ENCODE measurements at regions not wholly inside any gene's neighbourhood (a gene's known extent, or its start where the extent isn't known, plus 50 kb on each side); places are given as distances from the start of the nearest gene placed in this dataset.

DNA sequence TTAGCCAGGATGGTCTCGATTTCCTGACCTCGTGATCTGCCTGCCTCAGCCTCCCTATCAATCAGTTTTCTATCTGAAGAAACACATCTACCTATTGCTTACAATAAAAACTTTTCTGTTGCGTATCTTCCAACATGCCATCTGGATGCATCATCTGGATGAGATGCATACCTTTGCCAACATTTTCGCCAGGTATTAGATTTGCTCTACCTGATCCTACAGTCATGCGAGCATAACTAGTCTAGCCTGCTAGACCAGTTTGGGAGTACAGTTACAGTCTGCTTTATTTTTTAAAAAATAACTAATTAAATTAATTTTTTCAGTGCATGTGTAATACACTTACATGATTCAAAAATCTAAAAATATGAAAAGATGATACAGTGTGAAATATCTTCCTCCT, 334.0 kb upstream of the MEX3C start:
- H3K27ac ChIP-seq = no peak overlapping the region
- H3K4me1 ChIP-seq (replicated peaks) = no peaks in the 10 kb centered on the region
- H3K9me3 ChIP-seq = no peaks in the 10 kb centered on the region
- no peak for TF ChIP-seq POLR2A (IDR thresholded peaks at IDR 0.05)
- TF ChIP-seq POLR2AphosphoS5 (IDR thresholded peaks at IDR 0.05) = no peak
- TF ChIP-seq, protein P1, sequence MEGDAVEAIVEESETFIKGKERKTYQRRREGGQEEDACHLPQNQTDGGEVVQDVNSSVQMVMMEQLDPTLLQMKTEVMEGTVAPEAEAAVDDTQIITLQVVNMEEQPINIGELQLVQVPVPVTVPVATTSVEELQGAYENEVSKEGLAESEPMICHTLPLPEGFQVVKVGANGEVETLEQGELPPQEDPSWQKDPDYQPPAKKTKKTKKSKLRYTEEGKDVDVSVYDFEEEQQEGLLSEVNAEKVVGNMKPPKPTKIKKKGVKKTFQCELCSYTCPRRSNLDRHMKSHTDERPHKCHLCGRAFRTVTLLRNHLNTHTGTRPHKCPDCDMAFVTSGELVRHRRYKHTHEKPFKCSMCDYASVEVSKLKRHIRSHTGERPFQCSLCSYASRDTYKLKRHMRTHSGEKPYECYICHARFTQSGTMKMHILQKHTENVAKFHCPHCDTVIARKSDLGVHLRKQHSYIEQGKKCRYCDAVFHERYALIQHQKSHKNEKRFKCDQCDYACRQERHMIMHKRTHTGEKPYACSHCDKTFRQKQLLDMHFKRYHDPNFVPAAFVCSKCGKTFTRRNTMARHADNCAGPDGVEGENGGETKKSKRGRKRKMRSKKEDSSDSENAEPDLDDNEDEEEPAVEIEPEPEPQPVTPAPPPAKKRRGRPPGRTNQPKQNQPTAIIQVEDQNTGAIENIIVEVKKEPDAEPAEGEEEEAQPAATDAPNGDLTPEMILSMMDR (IDR thresholded peaks at IDR 0.05) = no peak
- WGBS = 72% methylated on average over 5 of the region's 5 CpGs
- H3K4me3 ChIP-seq = no peak overlapping the region
- H3K36me3 ChIP-seq = no peaks in the 10 kb centered on the region
- no peaks in the 10 kb centered on the region for H3K27me3 ChIP-seq (replicated peaks; ENCODE audit: insufficient read depth)
- no peak for DNase-seq (ENCODE audit: low spot score)
- intact Hi-C loops (cut with DNase I) = no loop called here

DNA sequence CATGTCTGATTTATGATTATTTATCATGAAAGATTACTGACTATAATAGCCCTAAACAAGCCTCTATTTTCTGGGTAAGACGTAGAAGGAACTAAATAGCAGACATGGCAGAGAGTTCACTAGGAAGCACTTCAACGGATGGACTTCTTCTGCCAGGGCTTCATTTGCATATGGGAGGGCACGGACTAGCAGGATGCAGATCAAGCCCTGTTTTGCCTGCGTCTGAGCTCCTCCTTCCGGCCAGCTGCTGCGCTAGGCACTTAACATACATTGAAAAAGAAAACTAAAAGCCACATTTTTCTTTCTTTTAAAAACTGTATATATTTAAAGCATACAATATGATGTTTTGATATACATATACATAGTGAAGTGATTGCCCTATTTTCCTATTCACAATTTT, 340.0 kb upstream of the MEX3C start:
- Histone ChIP-seq H3K9me3 (no peaks in the 10 kb centered on the region), H3K27ac (no peak overlapping the region), H3K4me3 (no peak overlapping the region), H3K4me1 (replicated peaks) (no peaks in the 10 kb centered on the region), H3K36me3 (no peaks in the 10 kb centered on the region), H3K27me3 (replicated peaks; ENCODE audit: insufficient read depth) (no peaks in the 10 kb centered on the region)
- 13% methylated on average over 6 of the region's 6 CpGs for WGBS
- DNase-seq (ENCODE audit: low spot score) = no peak
- TF ChIP-seq, protein P1 (IDR thresholded peaks at IDR 0.05) = no peak
- no peak for TF ChIP-seq POLR2AphosphoS5 (IDR thresholded peaks at IDR 0.05)
- intact Hi-C loops (cut with DNase I) = no loop called here

DNA sequence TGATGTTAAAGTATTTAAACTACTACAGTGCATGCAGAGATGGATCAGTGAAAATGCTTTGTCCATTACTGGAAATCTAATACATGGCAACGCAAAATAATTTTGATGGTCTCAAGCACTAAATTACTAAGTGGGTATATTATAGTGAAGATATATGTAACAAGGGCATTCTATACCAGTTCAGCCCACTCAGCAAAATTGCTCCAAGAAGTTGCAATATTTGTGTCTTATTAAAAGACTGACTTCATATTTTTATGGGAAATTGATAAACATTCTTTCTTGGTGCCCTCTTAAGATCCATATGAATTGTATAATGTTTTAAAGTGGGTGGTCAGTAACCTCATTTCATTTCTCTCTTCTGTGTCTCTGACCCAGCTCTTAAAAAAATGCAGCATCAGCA, 343.1 kb upstream of the MEX3C start:
- TF ChIP-seq POLR2AphosphoS5 (IDR thresholded peaks at IDR 0.05) (no peak), POLR2A (IDR thresholded peaks at IDR 0.05) (no peak)
- TF ChIP-seq, protein P1 (IDR thresholded peaks at IDR 0.05) = no peak
- Histone ChIP-seq H3K4me1 (replicated peaks) (no peaks in the 10 kb centered on the region), H3K27me3 (replicated peaks; ENCODE audit: insufficient read depth) (no peaks in the 10 kb centered on the region), H3K27ac (no peak overlapping the region), H3K9me3 (no peaks in the 10 kb centered on the region), H3K4me3 (no peak overlapping the region), H3K36me3 (no peaks in the 10 kb centered on the region)
- no peak for DNase-seq (ENCODE audit: low spot score)
- intact Hi-C loops (cut with DNase I) = no loop called here
- 95% methylated on average over 1 of the region's 1 CpG for WGBS

DNA sequence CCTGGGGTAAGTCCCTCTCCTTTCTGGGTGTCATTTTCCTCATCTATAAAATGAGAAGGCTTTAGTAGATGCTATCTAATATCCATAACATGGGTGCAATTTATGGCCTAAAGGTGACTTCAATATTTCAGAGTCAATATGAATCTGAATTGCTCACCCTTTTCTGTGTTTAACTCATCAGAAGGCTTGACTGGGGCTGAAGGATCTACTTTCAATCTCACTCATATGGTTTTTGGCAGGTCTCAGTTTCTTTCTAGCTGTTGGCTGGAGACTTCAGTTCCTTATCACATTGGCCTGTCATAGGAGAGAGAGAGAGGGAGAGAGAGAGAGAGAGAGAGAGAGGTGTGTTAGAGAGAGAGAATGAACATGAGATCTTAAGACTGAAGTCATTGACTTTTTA, 343.7 kb upstream of the MEX3C start:
- H3K4me3 ChIP-seq = no peak overlapping the region
- H3K9me3 ChIP-seq = no peaks in the 10 kb centered on the region
- intact Hi-C loops (cut with DNase I) = no loop called here
- TF ChIP-seq POLR2AphosphoS5 (IDR thresholded peaks at IDR 0.05) = no peak
- no peak for TF ChIP-seq POLR2A (IDR thresholded peaks at IDR 0.05)
- TF ChIP-seq, protein P1 (IDR thresholded peaks at IDR 0.05) = no peak
- H3K36me3 ChIP-seq = no peaks in the 10 kb centered on the region
- no peaks in the 10 kb centered on the region for H3K27me3 ChIP-seq (replicated peaks; ENCODE audit: insufficient read depth)
- H3K27ac ChIP-seq = no peak overlapping the region
- no peak for DNase-seq (ENCODE audit: low spot score)
- H3K4me1 ChIP-seq (replicated peaks) = no peaks in the 10 kb centered on the region

DNA sequence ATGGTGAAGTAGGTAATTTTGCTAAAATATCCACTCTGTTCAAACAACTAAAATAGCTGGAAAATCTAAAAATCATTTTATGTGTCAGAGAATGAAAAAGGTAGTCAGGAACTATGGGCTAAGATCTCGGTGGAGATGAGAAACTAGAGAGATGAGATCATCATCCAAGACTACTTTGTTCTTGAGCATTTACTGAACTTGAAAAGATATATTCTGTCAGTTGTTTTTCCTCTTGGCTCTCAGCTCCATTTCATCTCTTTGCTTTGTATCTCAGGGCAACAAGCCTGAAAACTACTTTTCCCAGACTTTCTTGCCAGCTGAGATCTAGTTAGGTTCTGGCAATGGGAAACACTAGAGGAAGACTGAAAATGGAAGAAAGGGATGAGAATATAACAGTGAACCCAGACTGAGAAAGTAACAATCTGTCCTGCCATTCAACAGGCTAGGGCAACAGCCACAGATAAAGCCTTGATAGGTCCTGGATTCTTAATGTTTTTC, 346.2 kb upstream of the MEX3C start:
- no peak overlapping the region for H3K4me3 ChIP-seq
- H3K36me3 ChIP-seq = no peaks in the 10 kb centered on the region
- no peak overlapping the region for H3K27ac ChIP-seq
- TF ChIP-seq, protein P1 (IDR thresholded peaks at IDR 0.05) = no peak
- no peak for TF ChIP-seq POLR2AphosphoS5 (IDR thresholded peaks at IDR 0.05)
- TF ChIP-seq POLR2A (IDR thresholded peaks at IDR 0.05) = no peak
- no peak for DNase-seq (ENCODE audit: low spot score)
- no peaks in the 10 kb centered on the region for H3K27me3 ChIP-seq (replicated peaks; ENCODE audit: insufficient read depth)
- WGBS = 23% methylated on average over 1 of the region's 1 CpG
- intact Hi-C loops (cut with DNase I) = no loop called here
- H3K9me3 ChIP-seq = no peaks in the 10 kb centered on the region
- no peaks in the 10 kb centered on the region for H3K4me1 ChIP-seq (replicated peaks)
